CD14-positive monocyte (primary cell): ENCODE measurements at regions not wholly inside any gene's neighbourhood (a gene's known extent, or its start where the extent isn't known, plus 50 kb on each side); places are given as distances from the start of the nearest gene placed in this dataset.

Experiments
- DNase-seq, 3 donors: peaks; one replicate each; pipeline ENCODE4 v3.0.0-alpha.2; 2011 to 2022
- H2AFZ ChIP-seq: 2 replicates; pipeline ENCODE4 v1.6.0; 2012; ENCODE audit warnings: mild to moderate bottlenecking, low read depth, low read length, inconsistent platforms; ENCODE audit not compliant: insufficient read depth, poor library complexity, severe bottlenecking
- H3K27ac ChIP-seq, 2 donors: 1 replicate in 1 of 2; 2 replicates in 1 of 2; pipeline ENCODE4 v1.5.1; 2012 to 2013; ENCODE audit warnings: low read length in 2 of 2, control low read depth in 1 of 2, inconsistent platforms in 1 of 2, low read depth in 1 of 2, mild to moderate bottlenecking in 1 of 2
- H3K27me3 ChIP-seq, 2 donors: one replicate each; pipeline versions ENCODE4 v1.6.0 to v1.6.1; 2011 to 2013; ENCODE audit warnings: low read length in 2 of 2; ENCODE audit not compliant: control insufficient read depth in 2 of 2, insufficient read depth in 2 of 2
- H3K36me3 ChIP-seq, 2 donors: replicated peaks in 1 of 2; 1 replicate in 1 of 2; 2 replicates in 1 of 2; pipeline versions ENCODE4 v1.5.1 to v1.6.1; 2012 to 2013; ENCODE audit warnings: low read length in 2 of 2, control low read depth in 1 of 2, inconsistent platforms in 1 of 2, mild to moderate bottlenecking in 1 of 2; ENCODE audit not compliant: insufficient read depth in 2 of 2, control insufficient read depth in 1 of 2
- H3K4me1 ChIP-seq, 2 donors: 1 replicate in 1 of 2; 2 replicates in 1 of 2; pipeline versions ENCODE4 v1.5.1 to v1.6.1; 2012 to 2013; ENCODE audit warnings: low read length in 2 of 2, control low read depth in 1 of 2, inconsistent platforms in 1 of 2, mild to moderate bottlenecking in 1 of 2, moderate library complexity in 1 of 2; ENCODE audit not compliant: insufficient read depth in 2 of 2, control insufficient read depth in 1 of 2
- H3K4me2 ChIP-seq: replicated peaks from 2 replicates; pipeline ENCODE3; 2012; ENCODE audit warnings: low read length, moderate library complexity, mild to moderate bottlenecking; ENCODE audit not compliant: poor library complexity, severe bottlenecking; ENCODE audit errors: extremely low read depth
- H3K4me3 ChIP-seq, 3 experiments: fragments of 200-600 bp in 1 of 3; sonication (generic) in 1 of 3; replicated peaks in 1 of 3; 1 replicate in 2 of 3; 2 replicates in 1 of 3; pipeline ENCODE4 v1.5.1; 2011 to 2013; ENCODE audit warnings: low read length in 3 of 3, mild to moderate bottlenecking in 3 of 3, control low read depth in 2 of 3, low read depth in 2 of 3, inconsistent platforms in 1 of 3, moderate library complexity in 1 of 3
- H3K79me2 ChIP-seq: 2 replicates; pipeline ENCODE4 v1.6.0; 2012; ENCODE audit warnings: mild to moderate bottlenecking, control low read depth, inconsistent platforms, low read length, moderate library complexity; ENCODE audit not compliant: insufficient read depth
- H3K9ac ChIP-seq: 2 replicates; pipeline ENCODE4 v1.6.0; 2017; ENCODE audit warnings: low read length, mild to moderate bottlenecking; ENCODE audit not compliant: insufficient read depth, poor library complexity, severe bottlenecking
- H3K9me3 ChIP-seq, 2 donors: replicated peaks in 1 of 2; 1 replicate in 1 of 2; 2 replicates in 1 of 2; pipeline versions ENCODE4 v1.5.1 to v1.6.1; 2012 to 2013; ENCODE audit warnings: low read length in 2 of 2, control low read depth in 1 of 2; ENCODE audit not compliant: control insufficient read depth in 1 of 2, insufficient read depth in 1 of 2
- H4K20me1 ChIP-seq: 2 replicates; pipeline ENCODE4 v1.6.0; 2012; ENCODE audit warnings: mild to moderate bottlenecking, low read length, control low read depth, moderate library complexity; ENCODE audit not compliant: insufficient read depth
- H3K27ac Mint-ChIP-seq, 7 donors: one replicate each; pipeline ENCODE4 v1.8.0; 2020; ENCODE audit warnings: mild to moderate bottlenecking in 7 of 7, mixed read lengths in 7 of 7, moderate library complexity in 6 of 7, inconsistent platforms in 2 of 7
- H3K27me3 Mint-ChIP-seq, 3 donors: one replicate each; pipeline ENCODE4 v1.8.0; 2021 to 2022; ENCODE audit warnings: low read depth in 3 of 3, mild to moderate bottlenecking in 3 of 3, mixed read lengths in 3 of 3, moderate library complexity in 3 of 3, inconsistent platforms in 1 of 3
- H3K36me3 Mint-ChIP-seq, 2 donors: one replicate each; pipeline ENCODE4 v1.8.0; 2020; ENCODE audit warnings: mixed read lengths in 2 of 2, inconsistent platforms in 1 of 2, mild to moderate bottlenecking in 1 of 2
- H3K4me1 Mint-ChIP-seq: one replicate; pipeline ENCODE4 v1.8.0; 2020; ENCODE audit warnings: mild to moderate bottlenecking, mixed read lengths
- H3K4me3 Mint-ChIP-seq, 2 donors: one replicate each; pipeline ENCODE4 v1.8.0; 2020; ENCODE audit warnings: mild to moderate bottlenecking in 2 of 2, mixed read lengths in 2 of 2, moderate library complexity in 1 of 2
- H3K9me3 Mint-ChIP-seq, 7 donors: one replicate each; pipeline ENCODE4 v1.8.0; 2020 to 2022; ENCODE audit warnings: mixed read lengths in 7 of 7, mild to moderate bottlenecking in 6 of 7, moderate library complexity in 6 of 7, inconsistent platforms in 2 of 7
- CTCF ChIP-seq: fragments of 200-600 bp; IDR thresholded peaks from one replicate; pipeline ENCODE4 v1.8.0; 2022; ENCODE audit warnings: antibody characterized with exemption, mild to moderate bottlenecking
- WGBS: methylation state at CpG from one replicate; pipeline ENCODE4 v1.1.5; 2013; ENCODE audit warnings: missing lambda C conversion rate; ENCODE audit not compliant: insufficient coverage; 5-methylcytosine and 5-hydroxymethylcytosine counted together
- intact Hi-C, 2 donors: fragments of 100-400 bp; cut with micrococcal nuclease; formaldehyde crosslinking; loops; one replicate each; pipeline versions ENCODE4 v1.15.0 to v1.15.1; 2023

GRCh38 chr1:219415915-219416314, 197.0 kb downstream of the ZC3H11B start:
- WGBS: no CpG with 5 or more reads among the region's 2 CpGs
- Histone ChIP-seq H3K9ac (no peak overlapping the region), H3K4me1 (no peaks in the 10 kb centered on the region), H2AFZ (no peak overlapping the region), H3K4me2 (no peak overlapping the region), H3K27me3 (peaks cover 0 to 5% of the 10 kb centered on the region in 2 donors), H3K36me3 (no peaks in the 10 kb centered on the region), H4K20me1 (no peaks in the 10 kb centered on the region), H3K79me2 (no peaks in the 10 kb centered on the region), H3K27ac (no peak overlapping the region), H3K9me3 (no peaks in the 10 kb centered on the region), H3K4me3 (no peak overlapping the region)
- DNase-seq: no peak
- Mint-ChIP-seq H3K27me3 (peaks cover 0 to 8% (median 0%) of the 10 kb centered on the region in 3 donors), H3K4me1 (no peaks in the 10 kb centered on the region), H3K9me3 (peaks cover 0 to 7% (median 0%) of the 10 kb centered on the region in 7 donors), H3K36me3 (no peaks in the 10 kb centered on the region), H3K27ac (peak overlapping the region in 1 of 7 donors; percentile 31), H3K4me3 (no peak overlapping the region)
- no peak for TF ChIP-seq CTCF
- intact Hi-C loops: no loop called here

DNA sequence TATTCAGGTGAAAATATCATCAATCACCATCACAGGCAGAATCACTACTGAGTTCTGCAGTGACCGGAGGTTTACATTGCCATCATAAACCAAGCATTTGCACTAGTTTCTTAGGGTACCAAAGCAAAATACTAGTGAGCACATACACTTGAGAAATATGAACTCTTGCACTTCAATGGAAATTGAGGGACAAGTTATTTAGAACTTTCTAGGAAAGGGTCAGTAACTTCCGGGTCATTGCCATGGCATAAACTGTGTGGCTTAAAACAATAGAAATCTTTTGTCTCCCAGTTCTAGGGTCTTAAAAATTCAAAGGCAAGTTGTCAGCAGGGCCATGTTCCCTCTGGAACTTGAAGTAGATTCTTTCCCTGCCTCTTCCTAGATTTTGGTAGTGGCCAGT, 197.5 kb downstream of the ZC3H11B start:
- Mint-ChIP-seq H3K27me3 (peaks cover 0 to 8% (median 0%) of the 10 kb centered on the region in 3 donors), H3K4me1 (no peaks in the 10 kb centered on the region), H3K9me3 (peaks cover 0 to 7% (median 0%) of the 10 kb centered on the region in 7 donors), H3K27ac (peak overlapping the region in 1 of 7 donors; percentile 31), H3K36me3 (no peaks in the 10 kb centered on the region), H3K4me3 (no peak overlapping the region)
- Histone ChIP-seq H3K4me2 (no peak overlapping the region), H3K36me3 (no peaks in the 10 kb centered on the region), H3K9ac (no peak overlapping the region), H3K27me3 (peaks cover 0 to 5% of the 10 kb centered on the region in 2 donors), H3K4me1 (no peaks in the 10 kb centered on the region), H3K9me3 (no peaks in the 10 kb centered on the region), H2AFZ (no peak overlapping the region), H3K79me2 (no peaks in the 10 kb centered on the region), H3K27ac (no peak overlapping the region), H4K20me1 (no peaks in the 10 kb centered on the region), H3K4me3 (no peak overlapping the region)
- DNase-seq: no peak
- WGBS: 100% methylated on average over 1 of the region's 2 CpGs
- intact Hi-C loops: no loop called here
- TF ChIP-seq CTCF: no peak
